HUES64 (cell line): ENCODE measurements at regions not wholly inside any gene's neighbourhood (a gene's known extent, or its start where the extent isn't known, plus 50 kb on each side); places are given as distances from the start of the nearest gene placed in this dataset.
"Not testable (repeated sequence)": the region's sequence is repeated elsewhere in the genome, so short reads cannot be mapped to it uniquely, and the experiment has no call there.

ENCODE experiments used
- H3K27ac ChIP-seq: 2 replicates; pipeline ENCODE4 v1.7.0; 2013; ENCODE audit warnings: low read depth, low read length, inconsistent platforms
- H3K27me3 ChIP-seq: 2 replicates; pipeline ENCODE4 v1.6.1; 2013; ENCODE audit warnings: mild to moderate bottlenecking, low read length; ENCODE audit not compliant: insufficient read depth
- H3K36me3 ChIP-seq: 2 replicates; pipeline ENCODE4 v1.6.1; 2013; ENCODE audit warnings: mild to moderate bottlenecking, low read length; ENCODE audit not compliant: insufficient read depth
- H3K4me1 ChIP-seq: 2 replicates; pipeline ENCODE4 v1.6.1; 2013; ENCODE audit warnings: mild to moderate bottlenecking, low read length, moderate library complexity; ENCODE audit not compliant: insufficient read depth
- H3K4me3 ChIP-seq: 2 replicates; pipeline ENCODE4 v1.5.1; 2013; ENCODE audit warnings: mild to moderate bottlenecking, low read length, moderate library complexity
- H3K9ac ChIP-seq: 2 replicates; pipeline ENCODE4 v1.6.1; 2013; ENCODE audit warnings: mild to moderate bottlenecking, low read depth, low read length
- H3K9me3 ChIP-seq: 2 replicates; pipeline ENCODE4 v1.6.1; 2013; ENCODE audit warnings: low read depth, low read length; ENCODE audit not compliant: insufficient read depth
- WGBS: fragments of 150-250, 120-280 bp; methylation state at CpG from one replicate; pipeline ENCODE4 v1.1.7; 2013; ENCODE audit warnings: missing lambda C conversion rate; 5-methylcytosine and 5-hydroxymethylcytosine counted together

GRCh38 chr22:49705972-49706352 lies 121.7 kb downstream of the BRD1 start:
- WGBS = 94% methylated on average over 13 of the region's 13 CpGs
- H3K9me3 ChIP-seq = peaks cover 10% of the 10 kb centered on the region
- H3K27me3 ChIP-seq = no peaks in the 10 kb centered on the region
- H3K4me1 ChIP-seq = no peaks in the 10 kb centered on the region
- no peak overlapping the region for H3K27ac ChIP-seq
- H3K9ac ChIP-seq = no peak overlapping the region
- no peaks in the 10 kb centered on the region for H3K36me3 ChIP-seq
- H3K4me3 ChIP-seq = no peak overlapping the region

DNA sequence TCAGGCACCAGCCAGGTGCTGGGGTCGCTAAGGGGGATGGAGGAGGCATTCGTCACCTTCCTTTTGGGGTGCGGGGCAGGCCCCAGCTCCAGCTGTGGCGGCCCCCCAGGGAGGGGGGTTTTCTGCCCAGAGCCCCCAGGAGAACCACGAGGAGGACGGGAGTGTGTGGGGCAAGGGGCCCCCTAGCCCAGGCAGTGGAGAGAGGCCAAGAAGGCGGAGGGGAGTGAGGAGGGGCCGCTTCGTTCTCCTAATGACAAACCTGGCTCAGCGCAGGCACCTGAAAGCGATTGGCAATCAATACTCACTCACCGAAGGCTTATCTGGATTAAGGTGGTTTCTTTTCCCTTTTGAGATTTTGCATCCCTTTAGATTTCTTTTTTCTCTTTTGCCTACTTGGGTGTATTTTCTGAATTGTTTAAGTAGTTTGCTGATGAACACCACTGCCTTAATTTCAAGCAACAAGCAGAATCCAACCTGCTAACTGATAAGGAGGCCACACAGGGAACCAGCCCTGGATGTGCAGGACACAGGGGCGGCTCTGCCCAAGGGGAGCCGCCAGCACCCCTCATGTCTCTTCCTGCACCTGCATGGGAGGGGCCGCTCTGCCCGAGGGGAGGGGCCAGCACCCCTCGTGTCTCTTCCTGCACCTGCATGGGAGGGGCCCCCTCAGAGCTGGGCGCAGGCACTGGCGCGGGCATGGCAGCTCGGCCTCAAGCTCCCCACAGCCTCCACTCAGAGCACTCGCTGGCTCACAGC lies 122.3 kb downstream of the BRD1 start:
- no peaks in the 10 kb centered on the region for H3K36me3 ChIP-seq
- no peak overlapping the region for H3K4me3 ChIP-seq
- no peaks in the 10 kb centered on the region for H3K4me1 ChIP-seq
- H3K27ac ChIP-seq = no peak overlapping the region
- 87% methylated on average over 22 of the region's 22 CpGs for WGBS
- peaks cover 10% of the 10 kb centered on the region for H3K9me3 ChIP-seq
- H3K27me3 ChIP-seq = no peaks in the 10 kb centered on the region
- no peak overlapping the region for H3K9ac ChIP-seq

DNA sequence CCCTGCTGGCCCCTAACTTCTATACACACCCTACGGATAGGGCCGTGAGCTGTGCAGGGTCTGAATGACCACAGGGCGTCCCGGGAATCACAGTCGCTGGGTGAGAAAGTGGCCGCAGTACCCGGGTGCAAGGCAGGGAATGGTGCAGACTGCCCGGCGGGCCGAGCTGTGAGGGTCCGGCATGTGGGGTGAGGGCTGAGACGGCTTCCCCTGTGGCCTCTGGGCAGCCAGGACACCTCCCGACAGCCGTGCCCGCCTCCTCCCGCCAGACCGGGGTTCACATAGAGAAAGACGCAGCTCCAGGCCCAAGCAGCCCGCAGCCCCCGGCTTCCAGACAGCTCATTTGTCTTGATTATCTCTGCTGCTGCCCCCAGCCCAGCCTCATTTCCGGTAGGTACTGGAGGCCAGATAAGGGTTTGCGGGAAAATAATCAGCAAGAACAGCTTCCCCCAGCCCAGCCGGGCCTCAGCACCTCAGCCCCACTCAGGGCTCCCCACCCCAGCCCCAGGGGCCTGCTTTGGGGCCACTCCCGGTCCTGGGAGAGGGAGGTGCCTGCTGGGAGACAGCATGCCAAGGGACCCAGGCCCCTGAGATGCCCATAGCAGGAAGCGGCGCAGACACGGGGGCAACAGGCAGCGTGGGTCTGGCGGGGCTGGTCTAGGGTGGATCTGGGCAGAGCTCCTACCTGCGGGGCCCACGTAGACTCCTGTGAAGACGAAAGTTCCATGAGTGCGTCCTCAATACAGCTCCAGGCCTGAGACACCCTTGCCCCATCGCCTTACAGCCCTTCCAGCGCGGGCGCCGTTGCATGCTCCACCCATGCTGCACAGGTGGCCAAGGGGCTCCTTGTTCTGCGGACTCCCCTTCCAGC lies 123.1 kb downstream of the BRD1 start:
- 94% methylated on average over 39 of the region's 39 CpGs for WGBS
- Histone ChIP-seq H3K27me3 (no peaks in the 10 kb centered on the region), H3K9me3 (peaks cover 10% of the 10 kb centered on the region)

GRCh38 chr22:49703990-49704344 lies 123.7 kb downstream of the BRD1 start:
- Histone ChIP-seq H3K36me3 (no peaks in the 10 kb centered on the region), H3K4me1 (no peaks in the 10 kb centered on the region), H3K27me3 (no peaks in the 10 kb centered on the region), H3K9ac (no peak overlapping the region), H3K4me3 (no peak overlapping the region), H3K9me3 (peaks cover 10% of the 10 kb centered on the region), H3K27ac (no peak overlapping the region)
- 93% methylated on average over 10 of the region's 10 CpGs for WGBS

More for the DNA sequence above, 123.1 kb downstream of the BRD1 start:
- Histone ChIP-seq H3K9ac (no peak overlapping the region), H3K36me3 (no peaks in the 10 kb centered on the region), H3K4me1 (no peaks in the 10 kb centered on the region), H3K4me3 (no peak overlapping the region), H3K27ac (no peak overlapping the region)

- Histone ChIP-seq H3K4me3 (no peak overlapping the region), H3K9ac (no peak overlapping the region), H3K4me1 (no peaks in the 10 kb centered on the region), H3K27me3 (no peaks in the 10 kb centered on the region), H3K27ac (no peak overlapping the region), H3K9me3 (peaks cover 10% of the 10 kb centered on the region), H3K36me3 (no peaks in the 10 kb centered on the region)
- 93% methylated on average over 15 of the region's 15 CpGs for WGBS
Observed at GRCh38 chr22:49703505-49703904, 124.2 kb downstream of the BRD1 start.

DNA sequence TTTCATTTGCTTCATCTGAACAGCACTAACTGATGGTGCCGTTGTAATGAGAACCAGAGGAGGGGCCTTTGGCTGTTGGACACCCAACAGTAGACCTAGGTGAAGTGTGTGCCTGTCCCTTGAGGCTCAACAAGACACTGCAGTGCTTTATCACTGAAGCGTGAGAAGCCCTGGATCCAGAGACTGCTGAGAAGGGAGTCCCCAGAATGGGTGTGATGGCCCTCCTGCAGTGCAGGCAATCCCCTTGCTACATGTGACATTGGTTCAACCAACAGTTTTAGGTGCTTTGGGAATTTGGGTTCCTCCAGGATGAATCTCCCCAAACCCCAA lies 125.6 kb downstream of the BRD1 start:
- H3K36me3 ChIP-seq = no peaks in the 10 kb centered on the region
- WGBS = 75% methylated on average over 2 of the region's 2 CpGs
- no peak overlapping the region for H3K4me3 ChIP-seq
- H3K27me3 ChIP-seq = no peaks in the 10 kb centered on the region
- H3K9me3 ChIP-seq = peaks cover 13% of the 10 kb centered on the region
- no peak overlapping the region for H3K27ac ChIP-seq
- H3K4me1 ChIP-seq = no peaks in the 10 kb centered on the region
- H3K9ac ChIP-seq = no peak overlapping the region

DNA sequence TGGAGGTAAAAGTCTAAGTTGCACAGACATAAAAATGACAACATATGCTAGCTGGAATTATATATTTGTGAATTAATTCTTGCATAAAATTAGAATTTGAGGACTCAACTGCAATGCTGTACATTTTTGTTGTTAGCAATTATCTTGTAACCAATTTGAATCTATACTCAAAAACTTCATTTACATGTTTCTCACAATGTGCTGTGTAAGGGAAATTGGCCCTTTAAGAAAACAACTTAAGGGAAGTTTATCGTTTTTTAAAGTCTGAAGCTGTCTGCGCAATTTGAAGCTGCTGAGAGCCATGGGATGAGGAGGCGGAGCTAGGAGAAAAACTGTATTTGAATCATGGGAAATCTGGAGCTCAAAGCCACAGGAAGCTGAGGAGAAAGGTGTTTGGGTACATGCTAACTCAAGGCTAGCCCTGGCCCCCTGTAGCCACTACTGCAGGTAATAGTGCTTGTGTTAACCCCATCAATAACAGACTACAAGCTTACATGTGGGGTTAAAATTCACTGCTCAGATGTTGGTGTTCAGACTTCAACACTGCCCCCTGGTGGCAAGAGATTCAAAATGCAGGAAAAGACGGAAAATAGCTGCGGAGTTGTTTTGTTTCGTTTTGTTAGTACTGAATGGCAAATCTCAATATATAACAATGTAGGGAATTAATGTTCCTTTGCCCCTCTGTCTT lies 126.1 kb downstream of the BRD1 start:
- Histone ChIP-seq H3K4me1 (no peaks in the 10 kb centered on the region), H3K27ac (no peak overlapping the region), H3K36me3 (no peaks in the 10 kb centered on the region), H3K9me3 (peaks cover 13% of the 10 kb centered on the region), H3K27me3 (no peaks in the 10 kb centered on the region), H3K4me3 (no peak overlapping the region), H3K9ac (no peak overlapping the region)
- WGBS = 78% methylated on average over 6 of the region's 6 CpGs

DNA sequence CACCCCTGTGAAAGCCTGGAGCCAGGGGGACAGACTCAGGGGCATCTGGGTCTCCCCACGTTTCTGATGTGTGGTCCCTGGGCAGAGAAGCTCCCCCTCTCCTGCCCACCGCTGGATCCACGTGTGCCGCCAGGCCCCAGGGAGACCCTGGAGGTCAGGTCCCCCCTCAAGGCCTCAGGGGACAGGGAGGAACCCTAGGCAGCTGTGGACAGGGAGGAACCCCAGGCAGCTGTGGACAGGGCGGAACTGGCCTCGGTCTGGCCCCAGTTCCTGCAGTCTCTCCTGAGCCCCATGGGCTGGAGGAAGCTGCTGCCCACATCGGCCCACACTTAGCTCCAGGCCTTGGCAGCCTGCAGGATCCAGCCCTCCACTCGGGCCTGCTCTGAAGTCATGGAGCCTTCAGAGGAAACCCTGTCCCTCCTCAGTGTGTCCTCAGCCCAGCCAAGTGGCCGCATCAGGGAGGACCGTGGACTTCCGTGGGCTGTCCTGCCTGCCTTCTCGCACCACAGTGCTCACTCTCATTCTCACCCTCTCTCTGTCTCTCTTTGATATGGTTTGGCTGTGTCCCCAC lies 127.7 kb downstream of the BRD1 start:
- Histone ChIP-seq H3K4me1 (no peaks in the 10 kb centered on the region), H3K9ac (no peak overlapping the region), H3K36me3 (no peaks in the 10 kb centered on the region), H3K27me3 (no peaks in the 10 kb centered on the region), H3K27ac (no peak overlapping the region), H3K4me3 (no peak overlapping the region), H3K9me3 (peaks cover 13% of the 10 kb centered on the region)
- 93% methylated on average over 12 of the region's 12 CpGs for WGBS

- no peaks in the 10 kb centered on the region for H3K36me3 ChIP-seq
- H3K4me1 ChIP-seq = no peaks in the 10 kb centered on the region
- H3K9ac ChIP-seq = no peak overlapping the region
- WGBS = 84% methylated on average over 10 of the region's 10 CpGs
- H3K27me3 ChIP-seq = no peaks in the 10 kb centered on the region
- H3K27ac ChIP-seq = no peak overlapping the region
- H3K4me3 ChIP-seq = no peak overlapping the region
- peaks cover 13% of the 10 kb centered on the region for H3K9me3 ChIP-seq
Observed at GRCh38 chr22:49699476-49699875, 128.2 kb downstream of the BRD1 start.

- H3K4me1 ChIP-seq, H3K36me3 ChIP-seq, H3K9ac ChIP-seq, H3K27ac ChIP-seq, H3K4me3 ChIP-seq, H3K27me3 ChIP-seq: not testable (repeated sequence)
- WGBS = 89% methylated on average over 7 of the region's 7 CpGs
- H3K9me3 ChIP-seq = peaks cover 13% of the 10 kb centered on the region
Observed at GRCh38 chr22:49698616-49699015, 129.1 kb downstream of the BRD1 start.

DNA sequence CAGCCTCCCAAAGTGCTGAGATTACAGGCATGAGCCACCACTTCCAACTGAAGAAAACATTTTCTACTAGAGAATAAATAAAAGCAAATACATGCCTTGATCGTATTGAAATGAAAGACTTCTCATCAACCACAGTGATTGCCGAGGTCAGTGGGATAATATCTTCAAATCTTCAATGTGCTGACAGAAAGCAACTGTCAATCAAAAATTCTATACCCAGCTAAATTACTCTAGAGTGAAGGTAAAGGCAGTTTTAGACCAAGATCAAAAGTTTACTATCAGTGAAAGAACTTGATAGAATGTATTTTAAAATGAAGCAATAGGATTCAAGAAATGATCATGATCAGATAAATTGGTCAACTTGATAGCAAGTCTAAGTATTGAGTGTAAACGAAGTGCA lies 130.6 kb downstream of the BRD1 start:
- Histone ChIP-seq H3K36me3 (no peaks in the 10 kb centered on the region), H3K27ac (no peak overlapping the region), H3K4me3 (no peak overlapping the region), H3K27me3 (no peaks in the 10 kb centered on the region), H3K4me1 (no peaks in the 10 kb centered on the region), H3K9me3 (peaks cover 11% of the 10 kb centered on the region), H3K9ac (no peak overlapping the region)
- WGBS = 91% methylated on average over 3 of the region's 3 CpGs
